Right atrium auricular region (tissue), 2 donors: ENCODE measurements at regions not wholly inside any gene's neighbourhood (a gene's known extent, or its start where the extent isn't known, plus 50 kb on each side); places are given as distances from the start of the nearest gene placed in this dataset.
"Not testable (repeated sequence)": the region's sequence is repeated elsewhere in the genome, so short reads cannot be mapped to it uniquely, and the experiment has no call there.

ENCODE experiments used
- DNase-seq: peaks from one replicate; pipeline ENCODE4 v3.0.0-alpha.2; 2019; ENCODE audit warnings: low spot score
- H3K27ac ChIP-seq, 2 donors: fragments of 200-600 bp; sonication (generic); 1 replicate in 1 of 2; 2 replicates in 1 of 2; pipeline ENCODE4 v1.5.1; 2016 to 2019
- H3K27me3 ChIP-seq, 2 donors: fragments of 200-600 bp; sonication (generic); one replicate each; pipeline versions ENCODE4 v1.5.1 to v1.6.0; 2017 to 2019
- H3K36me3 ChIP-seq: fragments of 200-600 bp; sonication (generic); one replicate; pipeline ENCODE4 v1.5.1; 2016
- H3K4me1 ChIP-seq, 2 donors: fragments of 200-600 bp; sonication (generic); one replicate each; pipeline versions ENCODE4 v1.5.1 to v1.6.0; 2017 to 2019
- H3K4me3 ChIP-seq, 2 donors: fragments of 200-600 bp; sonication (generic); 1 replicate in 1 of 2; 2 replicates in 1 of 2; pipeline ENCODE4 v1.5.1; 2017 to 2019; ENCODE audit warnings: mild to moderate bottlenecking in 1 of 2, moderate library complexity in 1 of 2
- H3K9me3 ChIP-seq, 2 donors: fragments of 200-600 bp; sonication (generic); one replicate each; pipeline ENCODE4 v1.5.1; 2019
- CTCF ChIP-seq, 2 donors: fragments of 200-600 bp; sonication (generic); IDR thresholded peaks; one replicate each; pipeline ENCODE4 v1.5.1; 2019; ENCODE audit warnings: antibody characterized with exemption in 2 of 2

DNA sequence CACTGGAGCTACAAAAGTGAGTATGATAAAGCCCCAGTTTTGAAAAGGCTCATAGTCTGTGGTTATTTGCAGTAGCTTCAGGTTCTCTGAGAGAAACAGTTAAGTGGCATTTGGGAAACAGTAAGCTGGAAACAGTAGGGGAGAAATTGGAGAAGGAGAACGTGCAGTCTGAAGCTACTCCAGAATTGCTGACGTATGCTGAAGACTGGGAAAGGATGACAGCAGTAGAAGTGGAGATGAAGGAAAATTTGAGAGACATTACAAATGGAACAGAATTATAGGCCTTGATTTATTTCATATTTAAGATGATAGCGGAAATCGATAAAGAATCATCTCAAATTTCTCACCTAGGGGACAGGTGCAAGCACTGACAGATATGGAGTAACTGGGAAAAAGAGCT lies 248.8 kb downstream of the CAAP1 start:
- no peak overlapping the region for H3K27ac ChIP-seq
- H3K36me3 ChIP-seq: no peaks in the 10 kb centered on the region
- TF ChIP-seq CTCF (IDR thresholded peaks at IDR 0.05): no peak
- no peaks in the 10 kb centered on the region for H3K27me3 ChIP-seq
- no peak overlapping the region for H3K4me3 ChIP-seq
- H3K9me3 ChIP-seq: no peaks in the 10 kb centered on the region
- DNase-seq: no peak
- H3K4me1 ChIP-seq: no peaks in the 10 kb centered on the region

- DNase-seq: no peak
- Histone ChIP-seq H3K27ac (no peak overlapping the region), H3K36me3 (no peaks in the 10 kb centered on the region), H3K27me3 (no peaks in the 10 kb centered on the region), H3K9me3 (no peaks in the 10 kb centered on the region), H3K4me1 (no peaks in the 10 kb centered on the region), H3K4me3 (no peak overlapping the region)
- TF ChIP-seq CTCF (IDR thresholded peaks at IDR 0.05): no peak
Observed at GRCh38 chr9:26639761-26640160, 252.8 kb downstream of the CAAP1 start.

GRCh38 chr9:26637101-26637500 lies 255.5 kb downstream of the CAAP1 start:
- TF ChIP-seq CTCF (IDR thresholded peaks at IDR 0.05): no peak
- Histone ChIP-seq H3K9me3 (no peaks in the 10 kb centered on the region), H3K27me3 (no peaks in the 10 kb centered on the region), H3K27ac (no peak overlapping the region), H3K4me1 (no peaks in the 10 kb centered on the region), H3K4me3 (no peak overlapping the region), H3K36me3 (no peaks in the 10 kb centered on the region)
- no peak for DNase-seq

GRCh38 chr9:26613851-26614350 lies 278.7 kb downstream of the CAAP1 start:
- not testable (repeated sequence) for H3K4me1 ChIP-seq, H3K36me3 ChIP-seq, H3K27me3 ChIP-seq, H3K27ac ChIP-seq, DNase-seq, H3K9me3 ChIP-seq, H3K4me3 ChIP-seq

DNA sequence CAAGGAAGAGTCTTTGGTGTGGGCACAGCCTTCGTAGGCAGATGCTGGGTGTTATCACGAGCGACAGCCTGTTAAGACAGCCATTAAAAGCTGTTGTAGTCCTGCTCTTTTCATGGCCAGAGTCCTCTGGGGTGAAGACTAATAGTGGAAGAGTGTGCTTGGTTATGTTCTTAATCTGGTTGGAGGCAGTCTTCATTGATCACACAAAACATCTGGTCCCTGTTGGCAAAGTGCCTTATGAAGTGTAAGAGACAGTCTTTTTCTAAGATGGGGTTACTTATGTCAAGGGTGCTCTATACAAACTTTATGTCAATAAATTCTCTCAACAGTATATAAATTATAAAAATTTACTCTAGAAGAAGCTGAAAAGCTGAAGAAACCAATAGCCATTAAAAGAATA lies 280.4 kb downstream of the CAAP1 start:
- no peak for TF ChIP-seq CTCF (IDR thresholded peaks at IDR 0.05)
- no peaks in the 10 kb centered on the region for H3K4me1 ChIP-seq
- H3K27me3 ChIP-seq: no peaks in the 10 kb centered on the region
- no peaks in the 10 kb centered on the region for H3K9me3 ChIP-seq
- DNase-seq: no peak
- no peak overlapping the region for H3K27ac ChIP-seq
- H3K36me3 ChIP-seq: no peaks in the 10 kb centered on the region
- no peak overlapping the region for H3K4me3 ChIP-seq

DNA sequence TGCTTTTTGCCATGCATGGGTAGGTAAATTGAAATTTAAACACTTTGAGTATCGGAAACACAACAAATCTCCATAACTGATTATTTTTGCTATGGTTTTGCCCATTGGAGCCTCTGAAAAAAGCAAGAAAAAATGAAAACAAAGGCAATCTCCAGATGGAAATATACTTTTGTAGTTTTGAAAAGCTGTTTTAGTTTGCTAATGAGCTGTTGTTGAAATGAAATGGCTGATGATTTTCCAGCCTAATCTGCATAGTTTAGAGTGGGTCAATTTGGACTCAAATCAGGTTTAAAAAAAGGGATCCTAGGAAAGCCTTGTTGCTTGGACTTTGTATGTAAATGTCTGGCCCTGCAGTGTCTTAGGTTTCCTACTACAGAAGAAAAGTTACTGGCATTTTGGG lies 285.8 kb downstream of the CAAP1 start:
- Histone ChIP-seq H3K27ac (no peak overlapping the region), H3K4me3 (no peak overlapping the region), H3K9me3 (no peaks in the 10 kb centered on the region), H3K4me1 (no peaks in the 10 kb centered on the region), H3K27me3 (no peaks in the 10 kb centered on the region), H3K36me3 (no peaks in the 10 kb centered on the region)
- no peak for DNase-seq
- TF ChIP-seq CTCF (IDR thresholded peaks at IDR 0.05): no peak
